ENCODE measurements at regions not wholly inside any gene's neighbourhood (a gene's known extent, or its start where the extent isn't known, plus 50 kb on each side); places are given as distances from the start of the nearest gene placed in this dataset.

- DNase-seq (ENCODE audit: insufficient read length, low spot score): no peak
- FAIRE-seq: no peak
These were observed 167.8 kb downstream of the CCDC71L start for GRCh38 chr7:106493041-106493731.

GRCh38 chr7:106488465-106488864, 172.5 kb downstream of the CCDC71L start:
- FAIRE-seq: no peak

GRCh38 chr7:106487892-106488291, 173.1 kb downstream of the CCDC71L start:
- no peak for DNase-seq (ENCODE audit: insufficient read length, low spot score)
- no peak for FAIRE-seq

More at GRCh38 chr7:106488465-106488864, 172.5 kb downstream of the CCDC71L start:
- no peak for DNase-seq (ENCODE audit: insufficient read length, low spot score)

GRCh38 chr7:106486331-106486730, 174.6 kb downstream of the CCDC71L start:
- DNase-seq (ENCODE audit: insufficient read length, low spot score) (no peak), FAIRE-seq (no peak)

- DNase-seq (ENCODE audit: insufficient read length, low spot score): no peak
These were observed 175.0 kb downstream of the CCDC71L start for GRCh38 chr7:106485919-106486318.

GRCh38 chr7:106485031-106485551, 175.9 kb downstream of the CCDC71L start:
- FAIRE-seq: peak; percentile 76

More at GRCh38 chr7:106485919-106486318, 175.0 kb downstream of the CCDC71L start:
- no peak for FAIRE-seq

GRCh38 chr7:106484562-106484961, 176.4 kb downstream of the CCDC71L start:
- FAIRE-seq (peak; percentile 44), DNase-seq (ENCODE audit: insufficient read length, low spot score) (no peak)

More at GRCh38 chr7:106485031-106485551, 175.9 kb downstream of the CCDC71L start:
- DNase-seq (ENCODE audit: insufficient read length, low spot score): no peak

- DNase-seq (ENCODE audit: insufficient read length, low spot score): no peak
- peak; percentile 33 for FAIRE-seq
These were observed 178.9 kb downstream of the CCDC71L start for GRCh38 chr7:106482091-106482490.

GRCh38 chr7:106480616-106481031, 180.3 kb downstream of the CCDC71L start:
- no peak for FAIRE-seq

GRCh38 chr7:106480161-106480579, 180.8 kb downstream of the CCDC71L start:
- DNase-seq (ENCODE audit: insufficient read length, low spot score) (peak; percentile 18), FAIRE-seq (peak; percentile 92)

More at GRCh38 chr7:106480616-106481031, 180.3 kb downstream of the CCDC71L start:
- DNase-seq (ENCODE audit: insufficient read length, low spot score): no peak

GRCh38 chr7:106476751-106477150, 184.2 kb downstream of the CCDC71L start:
- DNase-seq (ENCODE audit: insufficient read length, low spot score): no peak
- FAIRE-seq: no peak

- FAIRE-seq (no peak), DNase-seq (ENCODE audit: insufficient read length, low spot score) (no peak)
These were observed 188.0 kb upstream of the NAMPT start for GRCh38 chr7:106472741-106473140.

GRCh38 chr7:106471686-106472440, 187.1 kb upstream of the NAMPT start:
- DNase-seq (ENCODE audit: insufficient read length, low spot score) (no peak), FAIRE-seq (no peak)

- DNase-seq (ENCODE audit: insufficient read length, low spot score): no peak
- peak; percentile 84 for FAIRE-seq
These were observed 186.2 kb upstream of the NAMPT start for GRCh38 chr7:106471021-106471420.

GRCh38 chr7:106466867-106467266, 182.1 kb upstream of the NAMPT start:
- FAIRE-seq (no peak), DNase-seq (ENCODE audit: insufficient read length, low spot score) (no peak)

GRCh38 chr7:106465704-106466468, 181.1 kb upstream of the NAMPT start:
- FAIRE-seq (no peak), DNase-seq (ENCODE audit: insufficient read length, low spot score) (no peak)

GRCh38 chr7:106464651-106465050, 179.9 kb upstream of the NAMPT start:
- no peak for FAIRE-seq
- DNase-seq (ENCODE audit: insufficient read length, low spot score): no peak

GRCh38 chr7:106463851-106464611, 179.2 kb upstream of the NAMPT start:
- FAIRE-seq: no peak
- no peak for DNase-seq (ENCODE audit: insufficient read length, low spot score)

GRCh38 chr7:106462914-106463482, 178.2 kb upstream of the NAMPT start:
- DNase-seq (ENCODE audit: insufficient read length, low spot score) (no peak), FAIRE-seq (no peak)

GRCh38 chr7:106462365-106462859, 177.6 kb upstream of the NAMPT start:
- FAIRE-seq (peak; percentile 70), DNase-seq (ENCODE audit: insufficient read length, low spot score) (no peak)
